Loucy (cell line): ENCODE measurements at regions not wholly inside any gene's neighbourhood (a gene's known extent, or its start where the extent isn't known, plus 50 kb on each side); places are given as distances from the start of the nearest gene placed in this dataset.

Experiments
- CTCF ChIP-seq: fragments of 200-600 bp; sonication (generic); conservative IDR thresholded peaks from 2 replicates; pipeline ENCODE4 v1.5.1; 2014; ENCODE audit warnings: mild to moderate bottlenecking, antibody characterized with exemption, low read length
- EZH2phosphoT487 ChIP-seq: fragments of 200-600 bp; IDR thresholded peaks from 2 replicates; pipeline ENCODE4 v1.6.1; 2018; ENCODE audit warnings: antibody characterized with exemption, mild to moderate bottlenecking, moderate library complexity, borderline replicate concordance

GRCh38 chr1:166282391-166283137 is 115.8 kb upstream of the FAM78B start:
- TF ChIP-seq CTCF, result no peak
- TF ChIP-seq EZH2phosphoT487, result no peak
